Prostate gland (tissue), 2 donors: ENCODE measurements at regions not wholly inside any gene's neighbourhood (a gene's known extent, or its start where the extent isn't known, plus 50 kb on each side); places are given as distances from the start of the nearest gene placed in this dataset.

Experiments used
- DNase-seq: peaks from one replicate; pipeline ENCODE4 v3.0.0-alpha.2; 2019; ENCODE audit warnings: low spot score
- H3K27ac ChIP-seq, 2 donors: fragments of 200-600 bp; sonication (generic); 2 replicates each; pipeline ENCODE4 v1.5.1; 2017 to 2019
- H3K27me3 ChIP-seq: fragments of 200-600 bp; sonication (generic); replicated peaks from 2 replicates; pipeline ENCODE4 v1.5.1; 2019; ENCODE audit not compliant: insufficient read depth
- H3K36me3 ChIP-seq, 2 donors: fragments of 200-600 bp; sonication (generic); 1 replicate in 1 of 2; 2 replicates in 1 of 2; pipeline versions ENCODE4 v1.5.1 to v1.8.1; 2017 to 2019
- H3K4me1 ChIP-seq: fragments of 200-600 bp; sonication (generic); replicated peaks from 2 replicates; pipeline ENCODE4 v1.5.1; 2019
- H3K4me3 ChIP-seq, 2 donors: fragments of 200-600 bp; sonication (generic); 2 replicates each; pipeline ENCODE4 v1.5.1; 2017 to 2019
- H3K9me3 ChIP-seq: fragments of 200-600 bp; sonication (generic); 2 replicates; pipeline ENCODE4 v1.5.1; 2017
- CTCF ChIP-seq, 4 experiments: fragments of 200-600 bp in 2 of 4; fragments of 450-650 bp in 2 of 4; sonication (generic) in 2 of 4; IDR thresholded peaks; 1 replicate in 3 of 4; 2 replicates in 1 of 4; pipeline ENCODE4 v1.5.1; 2016 to 2019; ENCODE audit warnings: antibody characterized with exemption in 4 of 4, mild to moderate bottlenecking in 2 of 4, moderate library complexity in 2 of 4
- POLR2A ChIP-seq: fragments of 450-650 bp; IDR thresholded peaks from one replicate; pipeline ENCODE4 v1.6.1; 2016; ENCODE audit warnings: antibody characterized with exemption, mild to moderate bottlenecking
- POLR2AphosphoS5 ChIP-seq: sonication (generic); formaldehyde crosslinking; IDR thresholded peaks from one replicate; pipeline ENCODE4 v1.6.1; 2017; ENCODE audit warnings: antibody characterized with exemption
- WGBS: methylation state at CpG from one replicate; pipeline ENCODE4 v1.1.5; 2018; 5-methylcytosine and 5-hydroxymethylcytosine counted together
- intact Hi-C: fragments of 100-400 bp; cut with DNase I; formaldehyde crosslinking; loops from one replicate; pipeline ENCODE4 v1.14.2; 2022

GRCh38 chr14:22462923-22463322, 126.1 kb downstream of the DAD1 start:
- Histone ChIP-seq H3K27ac (no peak overlapping the region), H3K9me3 (no peaks in the 10 kb centered on the region), H3K27me3 (no peaks in the 10 kb centered on the region), H3K4me3 (no peak overlapping the region), H3K36me3 (no peaks in the 10 kb centered on the region), H3K4me1 (no peaks in the 10 kb centered on the region)
- no peak for DNase-seq
- intact Hi-C loops: no loop called here
- 82% methylated on average over 4 of the region's 4 CpGs for WGBS
- no peak for TF ChIP-seq POLR2A
- no peak for TF ChIP-seq CTCF (IDR thresholded peaks at IDR 0.05)
- no peak for TF ChIP-seq POLR2AphosphoS5

GRCh38 chr14:22460461-22461195, 128.4 kb downstream of the DAD1 start:
- 63% methylated on average over 4 of the region's 4 CpGs for WGBS
- Histone ChIP-seq H3K9me3 (no peaks in the 10 kb centered on the region), H3K27me3 (no peaks in the 10 kb centered on the region), H3K27ac (no peak overlapping the region), H3K36me3 (no peaks in the 10 kb centered on the region), H3K4me1 (no peaks in the 10 kb centered on the region), H3K4me3 (no peak overlapping the region)
- no peak for TF ChIP-seq POLR2AphosphoS5
- TF ChIP-seq POLR2A: no peak
- no peak for TF ChIP-seq CTCF (IDR thresholded peaks at IDR 0.05)
- intact Hi-C loops: no loop called here
- no peak for DNase-seq

GRCh38 chr14:22458737-22459136, 130.3 kb downstream of the DAD1 start:
- DNase-seq: no peak
- Histone ChIP-seq H3K27ac (no peak overlapping the region), H3K4me1 (no peaks in the 10 kb centered on the region), H3K27me3 (no peaks in the 10 kb centered on the region), H3K36me3 (no peaks in the 10 kb centered on the region), H3K4me3 (no peak overlapping the region), H3K9me3 (no peaks in the 10 kb centered on the region)
- TF ChIP-seq CTCF (IDR thresholded peaks at IDR 0.05) (no peak), POLR2AphosphoS5 (no peak), POLR2A (no peak)
- WGBS: 100% methylated on average over 2 of the region's 2 CpGs
- intact Hi-C loops: no loop called here

GRCh38 chr14:22456998-22457594, 131.9 kb downstream of the DAD1 start:
- WGBS: 83% methylated on average over 2 of the region's 2 CpGs
- no peak overlapping the region for H3K27ac ChIP-seq
- intact Hi-C loops: no loop called here
- no peak for DNase-seq
- H3K9me3 ChIP-seq: no peaks in the 10 kb centered on the region
- no peaks in the 10 kb centered on the region for H3K4me1 ChIP-seq
- H3K36me3 ChIP-seq: no peaks in the 10 kb centered on the region
- TF ChIP-seq POLR2A: no peak
- no peak for TF ChIP-seq POLR2AphosphoS5
- TF ChIP-seq CTCF (IDR thresholded peaks at IDR 0.05): no peak
- H3K27me3 ChIP-seq: no peaks in the 10 kb centered on the region
- no peak overlapping the region for H3K4me3 ChIP-seq

GRCh38 chr14:22456421-22456820, 132.6 kb downstream of the DAD1 start:
- WGBS: 89% methylated on average over 3 of the region's 3 CpGs
- Histone ChIP-seq H3K36me3 (no peaks in the 10 kb centered on the region), H3K27ac (no peak overlapping the region), H3K4me1 (no peaks in the 10 kb centered on the region), H3K9me3 (no peaks in the 10 kb centered on the region), H3K27me3 (no peaks in the 10 kb centered on the region), H3K4me3 (no peak overlapping the region)
- intact Hi-C loops: no loop called here
- TF ChIP-seq POLR2A (no peak), CTCF (IDR thresholded peaks at IDR 0.05) (no peak)
- no peak for DNase-seq
